ENCODE measurements at regions not wholly inside any gene's neighbourhood (a gene's known extent, or its start where the extent isn't known, plus 50 kb on each side); places are given as distances from the start of the nearest gene placed in this dataset.

GRCh38 chr1:19560480-19560879 is 75.1 kb upstream of the CAPZB start (continued):
- no peak for TF ChIP-seq PRDM15 (CRISPR knock-in tag; IDR thresholded peaks at IDR 0.05)
- TF ChIP-seq GRHL2 (CRISPR knock-in tag; IDR thresholded peaks at IDR 0.05; ENCODE audit: insufficient replicate concordance, severe bottlenecking): no peak
- TF ChIP-seq SMAD4 (CRISPR knock-in tag; IDR thresholded peaks at IDR 0.05): no peak
- no peak for TF ChIP-seq ERG (CRISPR knock-in tag; IDR thresholded peaks at IDR 0.05)
- no peak for TF ChIP-seq CBFB (CRISPR knock-in tag; IDR thresholded peaks at IDR 0.05; ENCODE audit: low read depth)
- no peak for TF ChIP-seq GABPB1 (CRISPR knock-in tag; IDR thresholded peaks at IDR 0.05)
- TF ChIP-seq MXD4 (CRISPR knock-in tag; IDR thresholded peaks at IDR 0.05; ENCODE audit: borderline replicate concordance): no peak

- DNase-seq (ENCODE audit: low spot score): no peak
- ATAC-seq: no peak
- Mint-ChIP-seq H3K36me3 (no peaks in the 10 kb centered on the region), H3K27me3 (ENCODE audit: low read depth) (peaks cover 8% of the 10 kb centered on the region; the same call in 1 of the 2 replicates), H3K4me1 (no peaks in the 10 kb centered on the region), H3K4me3 (no peak overlapping the region), H3K9me3 (no peaks in the 10 kb centered on the region), H3K27ac (no peak overlapping the region)
- ChIA-PET CTCF (interaction anchor here (0.6 to 1.2 kb wide), 3 partner anchors 23 to 154 kb away, joined by 3 to 6 read pairs (median 3); no protein-coding TSS in a partner anchor), POLR2A (no interaction called here)
- no peak for TF ChIP-seq AR (CRISPR knock-in tag; IDR thresholded peaks at IDR 0.05)
- TF ChIP-seq ATF2 (CRISPR knock-in tag; IDR thresholded peaks at IDR 0.05; ENCODE audit: borderline replicate concordance, low read depth): no peak
- TF ChIP-seq NR2C2 (CRISPR knock-in tag; IDR thresholded peaks at IDR 0.05): no peak
- no peak for TF ChIP-seq MAX (CRISPR knock-in tag; IDR thresholded peaks at IDR 0.05)
- no peak for TF ChIP-seq TEAD4 (CRISPR knock-in tag; IDR thresholded peaks at IDR 0.05)
- no peak for TF ChIP-seq SMAD3 (CRISPR knock-in tag; IDR thresholded peaks at IDR 0.05; ENCODE audit: borderline replicate concordance)
- no peak for TF ChIP-seq GTF2I (CRISPR knock-in tag; conservative IDR thresholded peaks at IDR 0.05)
- TF ChIP-seq E2F4 (CRISPR knock-in tag; IDR thresholded peaks at IDR 0.05; ENCODE audit: borderline replicate concordance, low read depth): no peak
- TF ChIP-seq ZNF121 (CRISPR knock-in tag; IDR thresholded peaks at IDR 0.05): no peak
- TF ChIP-seq CREM (CRISPR knock-in tag; IDR thresholded peaks at IDR 0.05): no peak
- TF ChIP-seq ZNF263 (CRISPR knock-in tag; IDR thresholded peaks at IDR 0.05; ENCODE audit: low read depth): no peak
- no peak for TF ChIP-seq ZNF232 (CRISPR knock-in tag; IDR thresholded peaks at IDR 0.05)
- no peak for TF ChIP-seq HMGXB4 (CRISPR knock-in tag; IDR thresholded peaks at IDR 0.05)
- no peak for TF ChIP-seq ZBTB21 (CRISPR knock-in tag; IDR thresholded peaks at IDR 0.05; ENCODE audit: borderline replicate concordance)
- TF ChIP-seq KAT7 (CRISPR knock-in tag; IDR thresholded peaks at IDR 0.05; ENCODE audit: borderline replicate concordance): no peak
- TF ChIP-seq ZSCAN18 (CRISPR knock-in tag; IDR thresholded peaks at IDR 0.05): no peak
Measured at GRCh38 chr1:19559641-19560040, 74.3 kb upstream of the CAPZB start.
